Prostate gland (tissue), 2 donors: ENCODE measurements at regions not wholly inside any gene's neighbourhood (a gene's known extent, or its start where the extent isn't known, plus 50 kb on each side); places are given as distances from the start of the nearest gene placed in this dataset.
"Not testable (repeated sequence)": the region's sequence is repeated elsewhere in the genome, so short reads cannot be mapped to it uniquely, and the experiment has no call there.

Source experiments
- POLR2A ChIP-seq: fragments of 450-650 bp; IDR thresholded peaks from one replicate; pipeline ENCODE4 v1.6.1; 2016; ENCODE audit warnings: antibody characterized with exemption, mild to moderate bottlenecking
- POLR2AphosphoS5 ChIP-seq: sonication (generic); formaldehyde crosslinking; IDR thresholded peaks from one replicate; pipeline ENCODE4 v1.6.1; 2017; ENCODE audit warnings: antibody characterized with exemption
- TF ChIP-seq, protein P1 (sequence below), 4 experiments: fragments of 200-600 bp in 2 of 4; fragments of 450-650 bp in 2 of 4; sonication (generic) in 2 of 4; IDR thresholded peaks; 1 replicate in 3 of 4; 2 replicates in 1 of 4; pipeline ENCODE4 v1.5.1; 2016 to 2019; ENCODE audit warnings: antibody characterized with exemption in 4 of 4, mild to moderate bottlenecking in 2 of 4, moderate library complexity in 2 of 4

DNA sequence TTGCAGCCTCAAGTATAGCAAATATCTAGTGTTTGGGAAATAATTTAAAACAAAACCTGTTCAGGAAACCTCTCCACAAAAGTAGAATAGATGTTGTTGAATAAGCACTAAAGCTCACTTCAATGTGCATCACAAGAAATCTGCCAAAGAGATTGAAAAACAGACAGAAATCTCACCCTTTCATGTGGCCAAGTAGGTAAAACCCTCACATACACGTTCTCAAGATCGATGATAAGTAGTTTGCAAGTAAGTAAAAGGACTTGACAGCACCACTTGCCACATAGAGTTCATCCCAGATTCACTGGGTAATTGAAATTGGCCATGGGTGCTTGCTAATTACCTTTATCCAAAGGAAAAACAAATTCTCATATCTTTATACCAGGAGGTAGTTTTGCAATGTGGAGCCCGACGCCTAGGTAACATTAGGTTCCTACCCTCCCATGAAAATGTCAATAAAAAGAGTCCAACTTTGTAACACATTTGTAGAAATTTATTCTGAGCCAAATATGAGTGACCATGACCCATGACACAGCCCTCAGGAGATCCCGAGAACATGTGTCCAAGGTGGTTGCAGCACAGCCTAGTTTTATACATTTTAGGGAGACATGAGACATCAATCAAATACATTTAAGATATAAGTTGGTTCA lies 80.4 kb upstream of the ZNF658 start:
- TF ChIP-seq, protein P1, sequence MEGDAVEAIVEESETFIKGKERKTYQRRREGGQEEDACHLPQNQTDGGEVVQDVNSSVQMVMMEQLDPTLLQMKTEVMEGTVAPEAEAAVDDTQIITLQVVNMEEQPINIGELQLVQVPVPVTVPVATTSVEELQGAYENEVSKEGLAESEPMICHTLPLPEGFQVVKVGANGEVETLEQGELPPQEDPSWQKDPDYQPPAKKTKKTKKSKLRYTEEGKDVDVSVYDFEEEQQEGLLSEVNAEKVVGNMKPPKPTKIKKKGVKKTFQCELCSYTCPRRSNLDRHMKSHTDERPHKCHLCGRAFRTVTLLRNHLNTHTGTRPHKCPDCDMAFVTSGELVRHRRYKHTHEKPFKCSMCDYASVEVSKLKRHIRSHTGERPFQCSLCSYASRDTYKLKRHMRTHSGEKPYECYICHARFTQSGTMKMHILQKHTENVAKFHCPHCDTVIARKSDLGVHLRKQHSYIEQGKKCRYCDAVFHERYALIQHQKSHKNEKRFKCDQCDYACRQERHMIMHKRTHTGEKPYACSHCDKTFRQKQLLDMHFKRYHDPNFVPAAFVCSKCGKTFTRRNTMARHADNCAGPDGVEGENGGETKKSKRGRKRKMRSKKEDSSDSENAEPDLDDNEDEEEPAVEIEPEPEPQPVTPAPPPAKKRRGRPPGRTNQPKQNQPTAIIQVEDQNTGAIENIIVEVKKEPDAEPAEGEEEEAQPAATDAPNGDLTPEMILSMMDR (IDR thresholded peaks at IDR 0.05), result not testable (repeated sequence)
- not testable (repeated sequence) for TF ChIP-seq POLR2AphosphoS5, POLR2A
